ENCODE measurements at regions not wholly inside any gene's neighbourhood (a gene's known extent, or its start where the extent isn't known, plus 50 kb on each side); places are given as distances from the start of the nearest gene placed in this dataset.

DNA sequence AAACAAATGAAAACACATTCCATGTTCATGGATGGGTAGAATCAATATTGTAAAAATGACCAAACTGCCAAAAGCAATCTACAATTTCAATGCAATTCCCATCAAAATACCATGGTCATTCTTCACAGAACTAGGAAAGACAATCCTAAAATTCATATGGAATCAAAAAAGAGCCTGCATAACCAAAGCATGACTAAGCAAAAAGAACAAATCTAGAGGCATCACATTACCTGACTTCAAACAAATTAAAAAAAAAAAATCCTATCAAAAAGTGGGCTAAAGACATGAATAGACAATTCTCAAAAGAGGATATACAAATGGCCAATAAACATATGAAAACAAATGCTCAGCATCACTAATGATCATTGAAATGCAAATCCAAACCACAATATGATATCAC lies 297.5 kb downstream of the NAF1 start:
- TF ChIP-seq, protein P1, sequence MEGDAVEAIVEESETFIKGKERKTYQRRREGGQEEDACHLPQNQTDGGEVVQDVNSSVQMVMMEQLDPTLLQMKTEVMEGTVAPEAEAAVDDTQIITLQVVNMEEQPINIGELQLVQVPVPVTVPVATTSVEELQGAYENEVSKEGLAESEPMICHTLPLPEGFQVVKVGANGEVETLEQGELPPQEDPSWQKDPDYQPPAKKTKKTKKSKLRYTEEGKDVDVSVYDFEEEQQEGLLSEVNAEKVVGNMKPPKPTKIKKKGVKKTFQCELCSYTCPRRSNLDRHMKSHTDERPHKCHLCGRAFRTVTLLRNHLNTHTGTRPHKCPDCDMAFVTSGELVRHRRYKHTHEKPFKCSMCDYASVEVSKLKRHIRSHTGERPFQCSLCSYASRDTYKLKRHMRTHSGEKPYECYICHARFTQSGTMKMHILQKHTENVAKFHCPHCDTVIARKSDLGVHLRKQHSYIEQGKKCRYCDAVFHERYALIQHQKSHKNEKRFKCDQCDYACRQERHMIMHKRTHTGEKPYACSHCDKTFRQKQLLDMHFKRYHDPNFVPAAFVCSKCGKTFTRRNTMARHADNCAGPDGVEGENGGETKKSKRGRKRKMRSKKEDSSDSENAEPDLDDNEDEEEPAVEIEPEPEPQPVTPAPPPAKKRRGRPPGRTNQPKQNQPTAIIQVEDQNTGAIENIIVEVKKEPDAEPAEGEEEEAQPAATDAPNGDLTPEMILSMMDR (IDR thresholded peaks at IDR 0.05 in 8 of 11, conservative IDR thresholded peaks at IDR 0.05 in 3 of 11) = no peak
- TF ChIP-seq POLR2AphosphoS5 (IDR thresholded peaks at IDR 0.05) = no peak

Data from spleen (tissue), 7 donors.